ENCODE measurements at regions not wholly inside any gene's neighbourhood (a gene's known extent, or its start where the extent isn't known, plus 50 kb on each side); places are given as distances from the start of the nearest gene placed in this dataset.

DNA sequence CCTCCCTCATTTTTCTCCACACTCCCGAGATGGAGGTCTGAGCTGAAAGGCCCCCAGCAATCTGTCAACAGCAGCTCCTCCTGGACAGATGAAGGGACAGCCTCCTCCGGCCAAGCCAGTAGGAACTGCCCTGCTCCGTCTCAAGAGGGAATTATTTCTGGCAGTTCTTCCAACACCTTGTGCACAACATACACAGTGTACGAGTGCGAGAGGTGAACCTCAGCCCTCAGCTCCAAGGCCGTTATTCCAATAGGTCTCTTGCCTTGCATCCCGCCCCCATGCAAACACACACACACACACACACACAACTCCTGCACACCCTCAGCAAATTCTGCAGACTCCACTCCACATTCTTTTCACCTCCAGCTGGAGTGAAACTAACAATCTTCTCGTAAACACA lies 181.7 kb upstream of the FAR2 start:
- no peak for DNase-seq (ENCODE audit: low read depth)
- H3K4me3 ChIP-seq (ENCODE audit: control insufficient read depth, low read depth, low read length), result no peak overlapping the region
- TF ChIP-seq, protein P1, sequence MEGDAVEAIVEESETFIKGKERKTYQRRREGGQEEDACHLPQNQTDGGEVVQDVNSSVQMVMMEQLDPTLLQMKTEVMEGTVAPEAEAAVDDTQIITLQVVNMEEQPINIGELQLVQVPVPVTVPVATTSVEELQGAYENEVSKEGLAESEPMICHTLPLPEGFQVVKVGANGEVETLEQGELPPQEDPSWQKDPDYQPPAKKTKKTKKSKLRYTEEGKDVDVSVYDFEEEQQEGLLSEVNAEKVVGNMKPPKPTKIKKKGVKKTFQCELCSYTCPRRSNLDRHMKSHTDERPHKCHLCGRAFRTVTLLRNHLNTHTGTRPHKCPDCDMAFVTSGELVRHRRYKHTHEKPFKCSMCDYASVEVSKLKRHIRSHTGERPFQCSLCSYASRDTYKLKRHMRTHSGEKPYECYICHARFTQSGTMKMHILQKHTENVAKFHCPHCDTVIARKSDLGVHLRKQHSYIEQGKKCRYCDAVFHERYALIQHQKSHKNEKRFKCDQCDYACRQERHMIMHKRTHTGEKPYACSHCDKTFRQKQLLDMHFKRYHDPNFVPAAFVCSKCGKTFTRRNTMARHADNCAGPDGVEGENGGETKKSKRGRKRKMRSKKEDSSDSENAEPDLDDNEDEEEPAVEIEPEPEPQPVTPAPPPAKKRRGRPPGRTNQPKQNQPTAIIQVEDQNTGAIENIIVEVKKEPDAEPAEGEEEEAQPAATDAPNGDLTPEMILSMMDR (IDR thresholded peaks at IDR 0.05; ENCODE audit: control insufficient read depth, insufficient read depth, low read depth, low read length, missing control alignments), result no peak

DNA sequence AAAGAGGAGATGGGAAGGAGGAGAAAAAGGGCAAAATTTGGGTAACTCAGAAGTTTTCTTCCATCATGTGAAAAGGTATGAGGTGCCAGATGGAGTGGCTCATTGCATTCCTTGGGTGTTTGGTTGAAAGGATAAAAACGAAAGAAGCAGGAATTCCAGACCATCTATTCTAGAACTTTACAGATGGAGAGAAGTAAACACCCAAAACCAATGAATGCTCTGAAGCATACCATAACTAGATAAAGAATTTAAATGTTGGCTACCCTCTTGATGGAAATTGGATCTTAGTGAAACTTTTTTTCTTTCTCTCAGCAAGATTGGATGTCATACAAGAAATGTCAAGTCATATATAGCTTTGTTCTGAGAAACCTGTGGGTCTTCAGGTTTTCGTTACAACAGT lies 175.6 kb upstream of the FAR2 start:
- DNase-seq (ENCODE audit: low read depth), result no peak
- TF ChIP-seq, protein P1 (IDR thresholded peaks at IDR 0.05; ENCODE audit: control insufficient read depth, insufficient read depth, low read depth, low read length, missing control alignments), result no peak
- no peak overlapping the region for H3K4me3 ChIP-seq (ENCODE audit: control insufficient read depth, low read depth, low read length)

DNA sequence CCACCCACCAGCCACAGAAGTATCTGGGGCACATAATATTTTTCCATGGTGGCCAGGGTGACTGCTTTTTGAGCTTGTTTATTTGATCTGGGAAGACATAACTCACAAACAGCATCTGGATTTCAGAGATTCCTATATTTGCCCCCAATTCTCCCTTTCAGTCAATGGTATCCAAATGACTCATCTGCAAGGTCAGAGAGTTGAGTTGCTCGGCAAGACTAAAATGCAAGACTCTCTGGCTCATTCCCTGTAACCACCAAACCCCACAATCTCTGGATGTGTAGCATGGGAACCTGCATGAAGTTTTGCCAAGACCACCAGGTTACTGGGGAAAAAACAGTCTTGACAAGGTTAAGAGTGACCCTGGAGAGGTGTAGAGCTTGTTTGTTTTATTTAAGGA lies 174.9 kb upstream of the FAR2 start:
- DNase-seq (ENCODE audit: low read depth), result no peak
- H3K4me3 ChIP-seq (ENCODE audit: control insufficient read depth, low read depth, low read length), result no peak overlapping the region
- TF ChIP-seq, protein P1 (IDR thresholded peaks at IDR 0.05; ENCODE audit: control insufficient read depth, insufficient read depth, low read depth, low read length, missing control alignments), result no peak

DNA sequence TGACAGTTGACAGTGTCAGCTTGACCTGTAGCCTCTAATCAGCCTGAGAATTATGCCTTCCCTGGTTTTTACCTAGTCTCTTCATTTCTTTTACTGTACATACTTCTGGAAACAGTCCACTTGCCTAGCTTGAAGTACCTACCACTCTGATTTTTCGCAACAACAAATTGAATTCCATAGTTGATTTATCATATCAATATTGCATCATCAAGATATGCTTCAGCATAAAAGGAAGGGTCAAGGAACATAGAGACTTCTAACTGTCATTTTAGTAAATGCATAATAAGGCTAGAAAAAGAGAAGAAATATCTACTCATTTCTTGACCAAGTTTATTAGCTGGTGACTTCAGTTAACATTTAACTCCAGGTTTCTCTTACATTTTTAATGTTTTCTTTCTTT lies 174.2 kb upstream of the FAR2 start:
- no peak overlapping the region for H3K4me3 ChIP-seq (ENCODE audit: control insufficient read depth, low read depth, low read length)
- TF ChIP-seq, protein P1 (IDR thresholded peaks at IDR 0.05; ENCODE audit: control insufficient read depth, insufficient read depth, low read depth, low read length, missing control alignments), result no peak
- no peak for DNase-seq (ENCODE audit: low read depth)

DNA sequence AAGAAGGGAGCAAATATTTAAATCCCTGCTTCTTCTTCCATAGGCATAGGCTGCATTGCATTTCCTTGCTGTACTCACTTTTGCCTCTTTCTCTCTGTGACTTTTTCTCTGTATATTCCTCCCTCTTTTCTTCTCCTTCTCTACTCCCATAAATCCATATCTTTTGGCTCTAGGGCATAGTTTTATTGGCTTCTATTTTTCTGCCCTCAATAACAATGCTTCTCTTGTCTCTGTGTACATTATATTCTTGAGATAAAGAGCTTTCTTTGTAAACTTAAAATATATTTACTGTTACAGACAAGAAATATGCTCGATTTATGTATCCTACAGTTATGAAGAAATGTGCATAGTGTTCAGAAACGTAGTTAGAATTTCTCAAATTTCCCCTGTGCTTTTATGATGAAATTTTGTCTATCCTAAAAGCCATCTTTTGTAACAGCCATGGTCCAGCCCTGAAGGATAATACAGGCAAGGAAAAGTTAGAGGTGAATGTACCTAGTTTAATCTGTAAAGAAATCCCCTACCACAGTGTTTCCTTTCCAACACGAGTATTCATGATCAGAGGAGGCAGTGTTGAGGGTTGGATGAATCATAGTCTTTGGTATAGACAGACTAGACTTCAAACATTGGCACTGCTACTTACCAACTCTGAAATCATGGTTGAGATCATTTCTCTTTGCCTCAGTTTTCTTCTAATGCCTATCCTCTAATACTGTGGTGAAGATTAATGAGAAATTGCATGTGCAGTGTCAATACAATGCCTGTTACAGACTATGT lies 173.3 kb upstream of the FAR2 start:
- TF ChIP-seq, protein P1 (IDR thresholded peaks at IDR 0.05; ENCODE audit: control insufficient read depth, insufficient read depth, low read depth, low read length, missing control alignments), result no peak
- no peak overlapping the region for H3K4me3 ChIP-seq (ENCODE audit: control insufficient read depth, low read depth, low read length)
- DNase-seq (ENCODE audit: low read depth), result no peak

DNA sequence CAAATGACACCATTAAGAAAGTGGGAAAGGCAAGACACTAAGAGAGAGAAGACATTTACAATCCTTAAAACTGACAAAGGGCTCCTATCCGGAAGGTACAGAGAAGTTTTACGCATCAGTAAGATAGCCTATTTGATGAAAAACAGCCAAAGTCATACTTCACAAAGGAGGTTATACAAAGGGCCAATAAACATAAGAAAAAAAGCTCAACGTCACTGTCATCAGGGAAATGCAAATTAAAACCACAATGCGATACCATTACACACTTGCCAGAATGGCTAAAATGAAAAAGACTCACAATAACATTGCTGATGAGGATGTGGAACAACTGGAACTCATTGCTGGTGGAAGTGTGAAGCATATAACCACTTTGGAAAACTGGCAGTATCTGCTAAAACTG lies 168.6 kb upstream of the FAR2 start:
- TF ChIP-seq, protein P1 (IDR thresholded peaks at IDR 0.05; ENCODE audit: control insufficient read depth, insufficient read depth, low read depth, low read length, missing control alignments), result no peak
- DNase-seq (ENCODE audit: low read depth), result no peak
- no peak overlapping the region for H3K4me3 ChIP-seq (ENCODE audit: control insufficient read depth, low read depth, low read length)

Measured in AG09309 (cell line).